Upper lobe of left lung (tissue), 6 donors: ENCODE measurements at regions not wholly inside any gene's neighbourhood (a gene's known extent, or its start where the extent isn't known, plus 50 kb on each side); places are given as distances from the start of the nearest gene placed in this dataset.
A peak's percentile ranks its signal among the peaks of the same experiment; 100 is the strongest.

ENCODE experiments used
- ATAC-seq, 2 donors: fragments of 200-7000 bp; cut with Tn5 transposase; one replicate each; pipeline ENCODE4 v1.9.1; 2022; ENCODE audit warnings: mild to moderate bottlenecking in 2 of 2, moderate library complexity in 2 of 2; ENCODE audit not compliant: low FRiP score in 2 of 2
- DNase-seq, 2 donors: peaks; one replicate each; pipeline ENCODE4 v3.0.0-alpha.2; 2019 to 2020
- H3K27ac ChIP-seq, 4 donors: fragments of 200-600 bp; sonication (generic); one replicate each; pipeline ENCODE4 v1.5.1; 2016 to 2019
- H3K27me3 ChIP-seq, 4 donors: fragments of 200-600 bp; sonication (generic); one replicate each; pipeline ENCODE4 v1.5.1; 2017 to 2019
- H3K36me3 ChIP-seq, 4 donors: fragments of 200-600 bp; sonication (generic); one replicate each; pipeline ENCODE4 v1.5.1; 2016 to 2019
- H3K4me1 ChIP-seq, 4 donors: fragments of 200-600 bp; sonication (generic); one replicate each; pipeline ENCODE4 v1.5.1; 2018 to 2019
- H3K4me3 ChIP-seq, 4 donors: fragments of 200-600 bp; sonication (generic); one replicate each; pipeline ENCODE4 v1.5.1; 2017 to 2019; ENCODE audit warnings: mild to moderate bottlenecking in 2 of 4, moderate library complexity in 1 of 4
- H3K9me3 ChIP-seq, 4 donors: fragments of 200-600 bp; sonication (generic); one replicate each; pipeline ENCODE4 v1.5.1; 2018 to 2019
- CTCF ChIP-seq, 6 experiments: fragments of 450-650 bp in 4 of 6; fragments of 200-600 bp in 2 of 6; sonication (generic) in 2 of 6; IDR thresholded peaks; one replicate each; pipeline ENCODE4 v1.5.1; 2016 to 2019; ENCODE audit warnings: antibody characterized with exemption in 6 of 6
- EP300 ChIP-seq, 4 donors: sonication (generic); formaldehyde crosslinking; IDR thresholded peaks; one replicate each; pipeline ENCODE4 v1.5.1; 2017; ENCODE audit warnings: antibody characterized with exemption in 4 of 4, control low read depth in 2 of 4
- POLR2A ChIP-seq, 4 donors: fragments of 450-650 bp; IDR thresholded peaks; one replicate each; pipeline ENCODE4 v1.5.1; 2016 to 2017; ENCODE audit warnings: antibody characterized with exemption in 4 of 4, mild to moderate bottlenecking in 2 of 4
- POLR2AphosphoS5 ChIP-seq, 2 donors: sonication (generic); formaldehyde crosslinking; IDR thresholded peaks; one replicate each; pipeline ENCODE4 v1.5.1; 2017; ENCODE audit warnings: antibody characterized with exemption in 2 of 2
- WGBS, 2 donors: methylation state at CpG; one replicate each; pipeline ENCODE4 v1.1.5; 2017 to 2018; 5-methylcytosine and 5-hydroxymethylcytosine counted together
- donor health status: DM: no; HTN: no; CAD: no; lungs with moderate emphysema.
- donor health status: DM: no; HTN: yes; CAD: no; lungs with severe emphysema.

DNA sequence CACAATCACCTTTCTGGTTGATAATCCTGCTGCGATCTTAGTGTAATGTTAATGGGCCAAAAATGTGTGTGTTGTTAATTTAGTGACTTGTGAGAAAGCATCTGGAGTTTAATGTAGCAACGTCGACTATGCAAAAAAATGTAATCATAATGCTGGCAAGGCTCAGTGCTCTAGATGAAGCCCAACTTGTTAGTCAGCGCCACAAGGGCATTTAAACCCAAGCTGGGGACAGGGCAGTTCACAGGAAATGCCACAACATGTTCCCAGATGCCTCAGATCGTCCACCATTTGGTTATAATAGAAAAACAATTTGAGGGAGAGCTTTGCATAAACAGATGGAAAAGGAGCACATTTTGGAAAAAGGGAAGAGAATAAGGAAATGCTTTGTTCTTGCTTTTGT is 585.4 kb upstream of the PLXNA2 start:
- Histone ChIP-seq H3K27ac (no peak overlapping the region), H3K4me3 (no peak overlapping the region), H3K9me3 (no peaks in the 10 kb centered on the region), H3K36me3 (no peaks in the 10 kb centered on the region), H3K27me3 (no peaks in the 10 kb centered on the region), H3K4me1 (peaks cover 0 to 5% (median 1%) of the 10 kb centered on the region in 4 donors)
- WGBS, 2 donors, result 63 to 69% methylated on average over 5 of the region's 5 CpGs
- ATAC-seq, result no peak
- TF ChIP-seq CTCF (IDR thresholded peaks at IDR 0.05), result no peak
- TF ChIP-seq EP300 (IDR thresholded peaks at IDR 0.05), result no peak
- TF ChIP-seq POLR2AphosphoS5 (IDR thresholded peaks at IDR 0.05), result no peak
- TF ChIP-seq POLR2A (IDR thresholded peaks at IDR 0.05), result no peak
- no peak for DNase-seq

- no peak for TF ChIP-seq POLR2A (IDR thresholded peaks at IDR 0.05)
- ATAC-seq (no peak), DNase-seq (peak in 1 of 2 donors; percentile 66)
- Histone ChIP-seq H3K4me1 (no peaks in the 10 kb centered on the region), H3K27ac (no peak overlapping the region), H3K27me3 (no peaks in the 10 kb centered on the region), H3K36me3 (no peaks in the 10 kb centered on the region), H3K4me3 (no peak overlapping the region), H3K9me3 (no peaks in the 10 kb centered on the region)
- WGBS, 2 donors, result 49 to 61% methylated on average over 11 of the region's 11 CpGs
Observed at GRCh38 chr1:208834381-208835096, 590.4 kb upstream of the PLXNA2 start.

DNA sequence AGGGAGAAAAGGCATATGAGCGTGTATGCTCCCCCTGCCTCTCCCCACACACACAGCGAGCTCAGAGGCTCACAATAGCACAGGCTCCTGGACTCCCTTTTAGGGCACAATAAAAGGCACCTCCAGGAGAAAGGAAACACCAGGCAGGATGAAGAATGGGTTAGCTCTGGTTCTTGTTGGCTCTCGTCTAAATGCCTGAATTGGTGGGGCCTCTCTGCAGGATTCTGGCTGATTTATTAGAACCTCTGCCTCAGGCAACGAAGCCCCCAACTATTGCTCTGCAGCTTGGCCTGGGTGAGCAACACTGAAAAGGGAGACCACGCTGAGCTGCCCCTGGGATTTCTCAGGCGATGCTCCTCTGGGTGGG is 590.9 kb upstream of the PLXNA2 start:
- no peak for TF ChIP-seq EP300 (IDR thresholded peaks at IDR 0.05)
- TF ChIP-seq POLR2AphosphoS5 (IDR thresholded peaks at IDR 0.05), result no peak
- no peak for TF ChIP-seq CTCF (IDR thresholded peaks at IDR 0.05)
- no peak for TF ChIP-seq POLR2A (IDR thresholded peaks at IDR 0.05)
- ATAC-seq, result no peak
- WGBS, 2 donors, result 68 to 73% methylated on average over 6 of the region's 6 CpGs

DNA sequence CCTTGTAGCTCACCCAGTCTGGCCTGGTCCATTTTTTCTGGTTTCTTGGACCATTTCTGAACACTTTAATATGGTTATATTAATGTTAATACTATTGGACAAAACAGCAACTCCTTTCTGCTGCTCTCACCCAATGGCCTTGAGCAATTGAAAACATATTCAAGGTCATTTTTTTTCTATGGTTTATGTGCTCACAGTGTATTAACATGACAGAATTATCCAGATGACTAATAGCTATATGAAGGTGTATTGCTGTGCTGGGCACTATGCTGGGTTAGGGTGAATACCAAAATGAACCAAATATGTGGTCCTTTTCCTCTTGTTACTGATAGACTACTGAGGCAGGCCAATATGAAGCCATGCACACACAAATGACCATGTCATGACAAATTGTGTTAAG is 591.6 kb upstream of the PLXNA2 start:
- DNase-seq (no peak), ATAC-seq (no peak)
- Histone ChIP-seq H3K9me3 (no peaks in the 10 kb centered on the region), H3K4me1 (no peaks in the 10 kb centered on the region), H3K36me3 (no peaks in the 10 kb centered on the region), H3K4me3 (no peak overlapping the region), H3K27me3 (no peaks in the 10 kb centered on the region), H3K27ac (no peak overlapping the region)
- TF ChIP-seq CTCF (IDR thresholded peaks at IDR 0.05), result no peak
- no peak for TF ChIP-seq POLR2AphosphoS5 (IDR thresholded peaks at IDR 0.05)
- no peak for TF ChIP-seq EP300 (IDR thresholded peaks at IDR 0.05)
- TF ChIP-seq POLR2A (IDR thresholded peaks at IDR 0.05), result no peak

More for the DNA sequence above, 590.9 kb upstream of the PLXNA2 start:
- DNase-seq, result no peak
- H3K27me3 ChIP-seq, result no peaks in the 10 kb centered on the region
- no peaks in the 10 kb centered on the region for H3K9me3 ChIP-seq
- H3K4me1 ChIP-seq, result no peaks in the 10 kb centered on the region
- H3K27ac ChIP-seq, result no peak overlapping the region
- no peaks in the 10 kb centered on the region for H3K36me3 ChIP-seq
- no peak overlapping the region for H3K4me3 ChIP-seq

- no peak overlapping the region for H3K27ac ChIP-seq
- no peaks in the 10 kb centered on the region for H3K4me1 ChIP-seq
- DNase-seq (no peak), ATAC-seq (no peak)
- H3K9me3 ChIP-seq, result no peaks in the 10 kb centered on the region
- TF ChIP-seq POLR2AphosphoS5 (IDR thresholded peaks at IDR 0.05), result no peak
- TF ChIP-seq POLR2A (IDR thresholded peaks at IDR 0.05), result no peak
- no peak for TF ChIP-seq EP300 (IDR thresholded peaks at IDR 0.05)
- no peak for TF ChIP-seq CTCF (IDR thresholded peaks at IDR 0.05)
- no peaks in the 10 kb centered on the region for H3K36me3 ChIP-seq
- H3K27me3 ChIP-seq, result no peaks in the 10 kb centered on the region
- H3K4me3 ChIP-seq, result no peak overlapping the region
Observed at GRCh38 chr1:208837242-208837641, 593.1 kb upstream of the PLXNA2 start.
